ENCODE measurements at regions not wholly inside any gene's neighbourhood (a gene's known extent, or its start where the extent isn't known, plus 50 kb on each side); places are given as distances from the start of the nearest gene placed in this dataset.

- Histone ChIP-seq H3K4me1 (ENCODE audit: control extremely low read depth in 1 of 4, control insufficient read depth in 4 of 4, insufficient read depth in 4 of 4, low read length in 3 of 4) (peaks cover 0 to 17% (median 7%) of the 10 kb centered on the region in 4 experiments), H3K27me3 (replicated peaks in 2 of 5; ENCODE audit: control insufficient read depth in 4 of 5, insufficient read depth in 5 of 5, low read length in 4 of 5) (no peaks in the 10 kb centered on the region), H3K27ac (ENCODE audit: insufficient read depth in 1 of 2, low read depth in 1 of 2, low read length in 2 of 2, poor library complexity in 1 of 2, severe bottlenecking in 2 of 2) (no peak overlapping the region), H3K9me3 (ENCODE audit: control extremely low read depth in 1 of 5, control insufficient read depth in 4 of 5, insufficient read depth in 2 of 5, low read depth in 1 of 5, low read length in 4 of 5) (no peaks in the 10 kb centered on the region), H3K36me3 (ENCODE audit: control insufficient read depth in 4 of 4, insufficient read depth in 4 of 4, low read length in 3 of 4) (no peaks in the 10 kb centered on the region), H3K4me3 (ENCODE audit: control insufficient read depth in 1 of 7, extremely low read depth in 1 of 7, insufficient read depth in 4 of 7, low read depth in 2 of 7, low read length in 6 of 7) (no peak overlapping the region)
- POLR2A ChIA-PET, result no interaction called here
- no CpG with 5 or more reads among the region's 1 CpG for WGBS (ENCODE audit: insufficient coverage)
- CTCF ChIA-PET, result no interaction called here
- no peak for DNase-seq
Observed at GRCh38 chr10:89095701-89096391, 105.2 kb downstream of the FAS start.

- DNase-seq, result no peak
- Histone ChIP-seq H3K4me3 (ENCODE audit: control insufficient read depth in 1 of 7, extremely low read depth in 1 of 7, insufficient read depth in 4 of 7, low read depth in 2 of 7, low read length in 6 of 7) (no peak overlapping the region), H3K36me3 (ENCODE audit: control insufficient read depth in 4 of 4, insufficient read depth in 4 of 4, low read length in 3 of 4) (no peaks in the 10 kb centered on the region), H3K9me3 (ENCODE audit: control extremely low read depth in 1 of 5, control insufficient read depth in 4 of 5, insufficient read depth in 2 of 5, low read depth in 1 of 5, low read length in 4 of 5) (no peaks in the 10 kb centered on the region), H3K27ac (ENCODE audit: insufficient read depth in 1 of 2, low read depth in 1 of 2, low read length in 2 of 2, poor library complexity in 1 of 2, severe bottlenecking in 2 of 2) (no peak overlapping the region), H3K27me3 (replicated peaks in 2 of 5; ENCODE audit: control insufficient read depth in 4 of 5, insufficient read depth in 5 of 5, low read length in 4 of 5) (no peaks in the 10 kb centered on the region), H3K4me1 (ENCODE audit: control extremely low read depth in 1 of 4, control insufficient read depth in 4 of 4, insufficient read depth in 4 of 4, low read length in 3 of 4) (peaks cover 0 to 24% (median 10%) of the 10 kb centered on the region in 4 experiments)
- POLR2A ChIA-PET, result no interaction called here
- CTCF ChIA-PET, result no interaction called here
- 97% methylated on average over 3 of the region's 3 CpGs for WGBS (ENCODE audit: insufficient coverage)
Observed at GRCh38 chr10:89093728-89094127, 103.1 kb downstream of the FAS start.

GRCh38 chr10:89092981-89093380, 102.4 kb downstream of the FAS start:
- H3K36me3 ChIP-seq (ENCODE audit: control insufficient read depth in 4 of 4, insufficient read depth in 4 of 4, low read length in 3 of 4), result no peaks in the 10 kb centered on the region
- no peak for DNase-seq
- H3K4me3 ChIP-seq (ENCODE audit: control insufficient read depth in 1 of 7, extremely low read depth in 1 of 7, insufficient read depth in 4 of 7, low read depth in 2 of 7, low read length in 6 of 7), result no peak overlapping the region
- ChIA-PET POLR2A (no interaction called here), CTCF (no interaction called here)
- H3K27me3 ChIP-seq (replicated peaks in 2 of 5; ENCODE audit: control insufficient read depth in 4 of 5, insufficient read depth in 5 of 5, low read length in 4 of 5), result no peaks in the 10 kb centered on the region
- peaks cover 0 to 24% (median 10%) of the 10 kb centered on the region in 4 experiments for H3K4me1 ChIP-seq (ENCODE audit: control extremely low read depth in 1 of 4, control insufficient read depth in 4 of 4, insufficient read depth in 4 of 4, low read length in 3 of 4)
- H3K9me3 ChIP-seq (ENCODE audit: control extremely low read depth in 1 of 5, control insufficient read depth in 4 of 5, insufficient read depth in 2 of 5, low read depth in 1 of 5, low read length in 4 of 5), result no peaks in the 10 kb centered on the region
- no peak overlapping the region for H3K27ac ChIP-seq (ENCODE audit: insufficient read depth in 1 of 2, low read depth in 1 of 2, low read length in 2 of 2, poor library complexity in 1 of 2, severe bottlenecking in 2 of 2)
- no CpG with 5 or more reads among the region's 4 CpGs for WGBS (ENCODE audit: insufficient coverage)

GRCh38 chr10:89092439-89092838, 101.8 kb downstream of the FAS start:
- CTCF ChIA-PET, result no interaction called here
- 100% methylated on average over 1 of the region's 1 CpG for WGBS (ENCODE audit: insufficient coverage)
- no peak overlapping the region for H3K4me3 ChIP-seq (ENCODE audit: control insufficient read depth in 1 of 7, extremely low read depth in 1 of 7, insufficient read depth in 4 of 7, low read depth in 2 of 7, low read length in 6 of 7)

GRCh38 chr10:89091496-89091895, 100.9 kb downstream of the FAS start:
- 14% methylated on average over 1 of the region's 3 CpGs for WGBS (ENCODE audit: insufficient coverage)
- CTCF ChIA-PET, result interaction anchor here (1.5 kb wide), 1 partner anchor 9 kb away, joined by 4 read pairs; no protein-coding TSS in a partner anchor
- Histone ChIP-seq H3K9me3 (ENCODE audit: control extremely low read depth in 1 of 5, control insufficient read depth in 4 of 5, insufficient read depth in 2 of 5, low read depth in 1 of 5, low read length in 4 of 5) (no peaks in the 10 kb centered on the region), H3K27me3 (replicated peaks in 2 of 5; ENCODE audit: control insufficient read depth in 4 of 5, insufficient read depth in 5 of 5, low read length in 4 of 5) (no peaks in the 10 kb centered on the region), H3K27ac (ENCODE audit: insufficient read depth in 1 of 2, low read depth in 1 of 2, low read length in 2 of 2, poor library complexity in 1 of 2, severe bottlenecking in 2 of 2) (no peak overlapping the region), H3K36me3 (ENCODE audit: control insufficient read depth in 4 of 4, insufficient read depth in 4 of 4, low read length in 3 of 4) (no peaks in the 10 kb centered on the region), H3K4me1 (ENCODE audit: control extremely low read depth in 1 of 4, control insufficient read depth in 4 of 4, insufficient read depth in 4 of 4, low read length in 3 of 4) (peaks cover 0 to 31% (median 10%) of the 10 kb centered on the region in 4 experiments), H3K4me3 (ENCODE audit: control insufficient read depth in 1 of 7, extremely low read depth in 1 of 7, insufficient read depth in 4 of 7, low read depth in 2 of 7, low read length in 6 of 7) (peak overlapping the region in 1 of 7 experiments; percentile 37)
- POLR2A ChIA-PET, result no interaction called here
- DNase-seq, result no peak

More at GRCh38 chr10:89092439-89092838, 101.8 kb downstream of the FAS start:
- Histone ChIP-seq H3K9me3 (ENCODE audit: control extremely low read depth in 1 of 5, control insufficient read depth in 4 of 5, insufficient read depth in 2 of 5, low read depth in 1 of 5, low read length in 4 of 5) (no peaks in the 10 kb centered on the region), H3K27me3 (replicated peaks in 2 of 5; ENCODE audit: control insufficient read depth in 4 of 5, insufficient read depth in 5 of 5, low read length in 4 of 5) (no peaks in the 10 kb centered on the region), H3K27ac (ENCODE audit: insufficient read depth in 1 of 2, low read depth in 1 of 2, low read length in 2 of 2, poor library complexity in 1 of 2, severe bottlenecking in 2 of 2) (no peak overlapping the region), H3K36me3 (ENCODE audit: control insufficient read depth in 4 of 4, insufficient read depth in 4 of 4, low read length in 3 of 4) (no peaks in the 10 kb centered on the region), H3K4me1 (ENCODE audit: control extremely low read depth in 1 of 4, control insufficient read depth in 4 of 4, insufficient read depth in 4 of 4, low read length in 3 of 4) (peaks cover 0 to 24% (median 10%) of the 10 kb centered on the region in 4 experiments)
- POLR2A ChIA-PET, result no interaction called here
- no peak for DNase-seq

- H3K27ac ChIP-seq (ENCODE audit: insufficient read depth in 1 of 2, low read depth in 1 of 2, low read length in 2 of 2, poor library complexity in 1 of 2, severe bottlenecking in 2 of 2), result no peak overlapping the region
- ChIA-PET CTCF (interaction anchor here (0.6 to 1.5 kb wide), 2 partner anchors 8 to 1525 kb away, joined by 3 to 4 read pairs; no protein-coding TSS in a partner anchor), POLR2A (no interaction called here)
- no CpG with 5 or more reads among the region's 6 CpGs for WGBS (ENCODE audit: insufficient coverage)
- H3K27me3 ChIP-seq (replicated peaks in 2 of 5; ENCODE audit: control insufficient read depth in 4 of 5, insufficient read depth in 5 of 5, low read length in 4 of 5), result no peaks in the 10 kb centered on the region
- peak in 2 of 3 donors; percentile 50 to 53 for DNase-seq
- H3K9me3 ChIP-seq (ENCODE audit: control extremely low read depth in 1 of 5, control insufficient read depth in 4 of 5, insufficient read depth in 2 of 5, low read depth in 1 of 5, low read length in 4 of 5), result no peaks in the 10 kb centered on the region
- peaks cover 0 to 33% (median 10%) of the 10 kb centered on the region in 4 experiments for H3K4me1 ChIP-seq (ENCODE audit: control extremely low read depth in 1 of 4, control insufficient read depth in 4 of 4, insufficient read depth in 4 of 4, low read length in 3 of 4)
- peak overlapping the region in 1 of 7 experiments; percentile 37 for H3K4me3 ChIP-seq (ENCODE audit: control insufficient read depth in 1 of 7, extremely low read depth in 1 of 7, insufficient read depth in 4 of 7, low read depth in 2 of 7, low read length in 6 of 7)
- no peaks in the 10 kb centered on the region for H3K36me3 ChIP-seq (ENCODE audit: control insufficient read depth in 4 of 4, insufficient read depth in 4 of 4, low read length in 3 of 4)
Observed at GRCh38 chr10:89090756-89091445, 100.3 kb downstream of the FAS start.

All from common myeloid progenitor, CD34-positive (primary cell).